Prostate gland (tissue), 2 donors: ENCODE measurements at regions not wholly inside any gene's neighbourhood (a gene's known extent, or its start where the extent isn't known, plus 50 kb on each side); places are given as distances from the start of the nearest gene placed in this dataset.

Experiments
- POLR2A ChIP-seq: fragments of 450-650 bp; IDR thresholded peaks from one replicate; pipeline ENCODE4 v1.6.1; 2016; ENCODE audit warnings: antibody characterized with exemption, mild to moderate bottlenecking
- TF ChIP-seq, protein P1 (sequence below), 4 experiments: fragments of 200-600 bp in 2 of 4; fragments of 450-650 bp in 2 of 4; sonication (generic) in 2 of 4; IDR thresholded peaks; 1 replicate in 3 of 4; 2 replicates in 1 of 4; pipeline ENCODE4 v1.5.1; 2016 to 2019; ENCODE audit warnings: antibody characterized with exemption in 4 of 4, mild to moderate bottlenecking in 2 of 4, moderate library complexity in 2 of 4

DNA sequence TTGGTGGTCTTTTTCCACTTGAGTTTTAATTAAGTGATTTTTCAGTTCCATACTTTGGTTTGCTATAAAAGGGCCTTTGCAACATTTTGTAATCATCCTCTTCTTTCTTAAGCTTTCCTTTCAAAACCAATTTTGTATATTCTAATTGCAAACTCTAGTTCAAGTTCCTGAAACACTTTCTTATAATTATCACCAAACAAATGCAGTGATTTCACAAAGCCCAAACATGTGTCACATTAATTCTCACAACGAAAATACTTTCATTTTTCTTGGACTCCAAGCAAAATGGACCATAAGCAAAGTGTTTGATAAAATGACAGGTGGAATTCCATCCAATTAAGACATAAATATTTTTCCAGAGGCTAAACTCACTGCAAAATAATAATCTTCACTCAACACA is 188.2 kb upstream of the IRX5 start:
- TF ChIP-seq, protein P1, sequence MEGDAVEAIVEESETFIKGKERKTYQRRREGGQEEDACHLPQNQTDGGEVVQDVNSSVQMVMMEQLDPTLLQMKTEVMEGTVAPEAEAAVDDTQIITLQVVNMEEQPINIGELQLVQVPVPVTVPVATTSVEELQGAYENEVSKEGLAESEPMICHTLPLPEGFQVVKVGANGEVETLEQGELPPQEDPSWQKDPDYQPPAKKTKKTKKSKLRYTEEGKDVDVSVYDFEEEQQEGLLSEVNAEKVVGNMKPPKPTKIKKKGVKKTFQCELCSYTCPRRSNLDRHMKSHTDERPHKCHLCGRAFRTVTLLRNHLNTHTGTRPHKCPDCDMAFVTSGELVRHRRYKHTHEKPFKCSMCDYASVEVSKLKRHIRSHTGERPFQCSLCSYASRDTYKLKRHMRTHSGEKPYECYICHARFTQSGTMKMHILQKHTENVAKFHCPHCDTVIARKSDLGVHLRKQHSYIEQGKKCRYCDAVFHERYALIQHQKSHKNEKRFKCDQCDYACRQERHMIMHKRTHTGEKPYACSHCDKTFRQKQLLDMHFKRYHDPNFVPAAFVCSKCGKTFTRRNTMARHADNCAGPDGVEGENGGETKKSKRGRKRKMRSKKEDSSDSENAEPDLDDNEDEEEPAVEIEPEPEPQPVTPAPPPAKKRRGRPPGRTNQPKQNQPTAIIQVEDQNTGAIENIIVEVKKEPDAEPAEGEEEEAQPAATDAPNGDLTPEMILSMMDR (IDR thresholded peaks at IDR 0.05) = no peak
- TF ChIP-seq POLR2A = no peak
